ENCODE measurements at regions not wholly inside any gene's neighbourhood (a gene's known extent, or its start where the extent isn't known, plus 50 kb on each side); places are given as distances from the start of the nearest gene placed in this dataset.

- no peak for DNase-seq
- intact Hi-C loops (cut with DNase I): no loop called here
- no peak for ATAC-seq
Observed at GRCh38 chr20:10763112-10763511, 89.3 kb upstream of the JAG1 start.

- intact Hi-C loops (cut with DNase I): no loop called here
- DNase-seq (no peak), ATAC-seq (no peak)
Observed at GRCh38 chr20:10769700-10770099, 95.9 kb upstream of the JAG1 start.

GRCh38 chr20:10770753-10771152, 97.0 kb upstream of the JAG1 start:
- ATAC-seq (no peak), DNase-seq (no peak)
- intact Hi-C loops (cut with DNase I): no loop called here

GRCh38 chr20:10771435-10772140, 97.8 kb upstream of the JAG1 start:
- DNase-seq (no peak), ATAC-seq (no peak)
- intact Hi-C loops (cut with DNase I): no loop called here

GRCh38 chr20:10774357-10774943, 100.7 kb upstream of the JAG1 start:
- intact Hi-C loops (cut with DNase I): no loop called here
- no peak for ATAC-seq
- DNase-seq: no peak

- ATAC-seq (peak in 1 of 2 donors; percentile 38), DNase-seq (no peak)
- intact Hi-C loops (cut with DNase I): no loop called here
Observed at GRCh38 chr20:10777710-10778109, 103.9 kb upstream of the JAG1 start.

GRCh38 chr20:10779911-10780310, 106.1 kb upstream of the JAG1 start:
- intact Hi-C loops (cut with DNase I): no loop called here
- DNase-seq: no peak
- ATAC-seq: no peak

GRCh38 chr20:10780901-10781300, 107.1 kb upstream of the JAG1 start:
- ATAC-seq (no peak), DNase-seq (no peak)
- intact Hi-C loops (cut with DNase I): no loop called here

GRCh38 chr20:10781526-10781925, 107.7 kb upstream of the JAG1 start:
- DNase-seq: no peak
- intact Hi-C loops (cut with DNase I): no loop called here
- ATAC-seq: no peak

- peak in 1 of 2 donors; percentile 23 for ATAC-seq
- DNase-seq: no peak
Observed at GRCh38 chr20:10783707-10784553, 110.1 kb upstream of the JAG1 start.

GRCh38 chr20:10784554-10785183, 110.9 kb upstream of the JAG1 start:
- ATAC-seq: no peak
- DNase-seq: no peak
- intact Hi-C loops (cut with DNase I): no loop called here

More at GRCh38 chr20:10783707-10784553, 110.1 kb upstream of the JAG1 start:
- intact Hi-C loops (cut with DNase I): no loop called here

GRCh38 chr20:10786678-10787077, 112.9 kb upstream of the JAG1 start:
- no peak for ATAC-seq
- intact Hi-C loops (cut with DNase I): no loop called here

GRCh38 chr20:10788055-10788454, 114.3 kb upstream of the JAG1 start:
- DNase-seq (no peak), ATAC-seq (no peak)

More at GRCh38 chr20:10786678-10787077, 112.9 kb upstream of the JAG1 start:
- DNase-seq: no peak

GRCh38 chr20:10788877-10789276, 115.1 kb upstream of the JAG1 start:
- intact Hi-C loops (cut with DNase I): no loop called here
- ATAC-seq: peak in 1 of 2 donors; percentile 89
- DNase-seq: peak; percentile 38

More at GRCh38 chr20:10788055-10788454, 114.3 kb upstream of the JAG1 start:
- intact Hi-C loops (cut with DNase I): no loop called here

- intact Hi-C loops (cut with DNase I): no loop called here
- DNase-seq: no peak
- peak in 1 of 2 donors; percentile 39 for ATAC-seq
Observed at GRCh38 chr20:10789386-10789785, 115.6 kb upstream of the JAG1 start.

GRCh38 chr20:10790013-10790412, 116.2 kb upstream of the JAG1 start:
- ATAC-seq (no peak), DNase-seq (no peak)
- intact Hi-C loops (cut with DNase I): no loop called here

GRCh38 chr20:10792291-10792690, 118.5 kb upstream of the JAG1 start:
- intact Hi-C loops (cut with DNase I): no loop called here
- ATAC-seq (no peak), DNase-seq (no peak)

GRCh38 chr20:10793766-10794165, 120.0 kb upstream of the JAG1 start:
- intact Hi-C loops (cut with DNase I): no loop called here
- no peak for ATAC-seq
- DNase-seq: no peak

- DNase-seq (no peak), ATAC-seq (no peak)
- intact Hi-C loops (cut with DNase I): loop anchor here in 1 of 2 donors (1.0 kb wide), 1 partner anchor 21 kb away; no protein-coding TSS in a partner anchor
Observed at GRCh38 chr20:10794765-10795164, 121.0 kb upstream of the JAG1 start.

Data from left cardiac atrium (tissue), 4 donors.